Kidney epithelial cell (primary cell): ENCODE measurements at regions not wholly inside any gene's neighbourhood (a gene's known extent, or its start where the extent isn't known, plus 50 kb on each side); places are given as distances from the start of the nearest gene placed in this dataset.

ENCODE experiments used
- DNase-seq: peaks from one replicate; pipeline ENCODE4 v3.0.0-alpha.2; 2010; ENCODE audit warnings: low read depth
- H3K27me3 ChIP-seq: 2 replicates; pipeline ENCODE4 v1.6.0; 2011; ENCODE audit warnings: low read length; ENCODE audit not compliant: control insufficient read depth, insufficient read depth
- H3K36me3 ChIP-seq: 2 replicates; pipeline ENCODE4 v1.5.1; 2011; ENCODE audit warnings: low read length; ENCODE audit not compliant: control insufficient read depth, insufficient read depth
- H3K4me3 ChIP-seq: 2 replicates; pipeline ENCODE4 v1.5.1; 2011; ENCODE audit warnings: low read depth, mild to moderate bottlenecking, control low read depth, low read length
- TF ChIP-seq, protein P1 (sequence below): IDR thresholded peaks from 2 replicates; pipeline ENCODE4 v1.5.1; 2011; ENCODE audit warnings: mild to moderate bottlenecking, moderate library complexity, low read length, control low read depth, inconsistent platforms; ENCODE audit not compliant: insufficient read depth, poor library complexity, severe bottlenecking

DNA sequence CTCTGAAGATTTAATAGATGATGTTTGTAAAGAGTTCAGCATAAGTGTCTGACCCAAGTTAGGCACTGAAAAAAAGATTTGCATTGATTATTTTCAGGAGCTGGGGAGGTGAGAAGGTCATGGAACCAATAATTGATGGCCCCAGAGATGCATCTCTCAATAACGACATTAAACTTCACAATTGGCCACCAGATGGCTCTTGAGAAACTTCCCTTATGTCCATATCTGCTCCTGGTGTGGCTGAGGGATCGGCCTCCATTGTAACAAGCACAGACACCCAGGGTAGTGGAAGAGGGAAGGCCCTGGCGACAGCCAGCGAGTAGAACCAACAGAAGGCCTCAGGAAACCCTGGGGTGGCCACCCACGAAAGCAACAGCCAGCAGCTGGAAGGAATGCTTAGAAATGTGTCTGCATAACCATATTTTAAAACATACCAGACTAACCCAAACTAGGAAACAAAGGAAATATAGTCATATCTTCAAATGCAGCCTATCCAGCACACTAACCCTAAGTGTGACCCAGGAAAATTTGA, 536.7 kb downstream of the SOX2 start:
- no peaks in the 10 kb centered on the region for H3K36me3 ChIP-seq
- DNase-seq = no peak
- H3K4me3 ChIP-seq = no peak overlapping the region
- no peaks in the 10 kb centered on the region for H3K27me3 ChIP-seq
- TF ChIP-seq, protein P1, sequence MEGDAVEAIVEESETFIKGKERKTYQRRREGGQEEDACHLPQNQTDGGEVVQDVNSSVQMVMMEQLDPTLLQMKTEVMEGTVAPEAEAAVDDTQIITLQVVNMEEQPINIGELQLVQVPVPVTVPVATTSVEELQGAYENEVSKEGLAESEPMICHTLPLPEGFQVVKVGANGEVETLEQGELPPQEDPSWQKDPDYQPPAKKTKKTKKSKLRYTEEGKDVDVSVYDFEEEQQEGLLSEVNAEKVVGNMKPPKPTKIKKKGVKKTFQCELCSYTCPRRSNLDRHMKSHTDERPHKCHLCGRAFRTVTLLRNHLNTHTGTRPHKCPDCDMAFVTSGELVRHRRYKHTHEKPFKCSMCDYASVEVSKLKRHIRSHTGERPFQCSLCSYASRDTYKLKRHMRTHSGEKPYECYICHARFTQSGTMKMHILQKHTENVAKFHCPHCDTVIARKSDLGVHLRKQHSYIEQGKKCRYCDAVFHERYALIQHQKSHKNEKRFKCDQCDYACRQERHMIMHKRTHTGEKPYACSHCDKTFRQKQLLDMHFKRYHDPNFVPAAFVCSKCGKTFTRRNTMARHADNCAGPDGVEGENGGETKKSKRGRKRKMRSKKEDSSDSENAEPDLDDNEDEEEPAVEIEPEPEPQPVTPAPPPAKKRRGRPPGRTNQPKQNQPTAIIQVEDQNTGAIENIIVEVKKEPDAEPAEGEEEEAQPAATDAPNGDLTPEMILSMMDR = no peak

- DNase-seq = no peak
These were observed 540.5 kb upstream of the ATP11B start for GRCh38 chr3:182252802-182253201.

DNA sequence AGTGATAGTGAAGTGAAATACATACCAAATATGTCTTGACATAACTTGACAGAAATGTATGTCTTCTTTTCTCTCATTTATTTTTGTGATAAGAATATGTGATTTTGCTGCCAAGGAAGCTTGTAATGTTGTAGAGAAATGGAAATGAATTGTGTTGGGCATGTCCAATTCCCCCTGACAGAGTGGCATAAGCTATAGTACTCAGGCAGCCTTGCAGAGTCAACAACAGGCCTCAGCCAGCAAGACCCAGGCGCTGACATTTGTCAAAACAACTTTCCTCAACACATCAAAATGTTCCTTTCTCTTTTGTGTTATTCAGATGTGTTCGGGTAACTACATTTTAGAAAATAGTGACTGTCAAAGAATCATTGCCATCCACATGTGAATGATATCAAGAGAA, 538.1 kb upstream of the ATP11B start:
- no peak for DNase-seq
- Histone ChIP-seq H3K36me3 (no peaks in the 10 kb centered on the region), H3K27me3 (no peaks in the 10 kb centered on the region), H3K4me3 (no peak overlapping the region)
- TF ChIP-seq, protein P1 = no peak

More at GRCh38 chr3:182252802-182253201, 540.5 kb upstream of the ATP11B start:
- TF ChIP-seq, protein P1 = no peak
- H3K36me3 ChIP-seq = no peaks in the 10 kb centered on the region
- no peak overlapping the region for H3K4me3 ChIP-seq
- H3K27me3 ChIP-seq = no peaks in the 10 kb centered on the region

DNA sequence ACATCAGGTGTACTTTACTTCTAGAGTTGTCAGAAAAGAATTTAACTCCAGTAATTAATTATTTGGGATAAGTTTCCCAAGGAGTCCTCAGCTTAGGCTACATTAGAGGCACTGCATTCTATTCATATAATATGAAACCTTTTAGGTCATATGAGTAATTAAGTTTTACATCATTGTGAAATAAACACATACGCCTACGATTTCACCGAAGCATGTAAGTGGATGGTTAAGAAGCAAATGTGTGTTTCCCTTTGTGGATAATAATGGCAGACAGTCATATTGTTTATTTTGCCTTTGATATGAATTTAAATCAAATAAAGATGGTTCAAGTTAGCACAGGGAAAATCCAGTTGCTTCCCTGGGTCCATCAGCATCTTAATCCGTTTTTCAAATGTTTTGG, 535.9 kb upstream of the ATP11B start:
- no peak for DNase-seq
- TF ChIP-seq, protein P1 = no peak
- Histone ChIP-seq H3K27me3 (no peaks in the 10 kb centered on the region), H3K4me3 (no peak overlapping the region), H3K36me3 (no peaks in the 10 kb centered on the region)

GRCh38 chr3:182258538-182259177, 534.6 kb upstream of the ATP11B start:
- DNase-seq = peak; percentile 28
- no peaks in the 10 kb centered on the region for H3K36me3 ChIP-seq
- no peak overlapping the region for H3K4me3 ChIP-seq
- TF ChIP-seq, protein P1 = peak; percentile 72
- no peaks in the 10 kb centered on the region for H3K27me3 ChIP-seq

DNA sequence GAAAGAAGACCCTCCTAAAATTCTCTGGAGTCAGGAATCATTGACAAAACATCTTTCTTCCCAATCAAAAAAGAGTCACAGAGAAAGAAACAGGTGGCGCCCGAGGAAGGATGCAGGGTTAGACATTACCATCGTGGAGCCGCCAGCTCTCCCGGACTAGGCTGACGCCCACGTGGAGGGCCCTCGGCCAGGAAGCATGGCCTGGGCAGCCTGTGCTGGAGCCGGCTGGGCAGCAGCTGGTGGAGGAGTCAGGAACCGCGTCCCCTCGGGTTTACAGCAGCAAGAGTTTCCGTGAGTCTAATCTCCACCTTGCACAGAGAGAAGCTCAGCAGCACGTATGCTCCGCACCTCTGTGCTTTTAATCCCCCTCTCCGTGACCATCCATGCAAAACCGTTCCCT, 533.7 kb upstream of the ATP11B start:
- no peaks in the 10 kb centered on the region for H3K27me3 ChIP-seq
- DNase-seq = no peak
- TF ChIP-seq, protein P1 = peak; percentile 14
- H3K36me3 ChIP-seq = no peaks in the 10 kb centered on the region
- H3K4me3 ChIP-seq = no peak overlapping the region
